HepG2 (cell line): ENCODE measurements at regions not wholly inside any gene's neighbourhood (a gene's known extent, or its start where the extent isn't known, plus 50 kb on each side); places are given as distances from the start of the nearest gene placed in this dataset.

ENCODE experiments used
- ATAC-seq: fragments of 200-7000 bp; cut with Tn5 transposase; 3 replicates; pipeline ENCODE4 v1.9.1; 2020; ENCODE audit warnings: mild to moderate bottlenecking, moderate library complexity
- BruUV-seq: library from RNA; stranded (reverse); fragments of 400-500 nt; replicated peaks from 2 replicates; lab custom pipeline; 2021; lab: Mats Ljungman, UMichigan
- CTCF ChIA-PET: fragments of 300-600 bp; formaldehyde crosslinking; extraction: SDS; loops from one replicate; lab custom pipeline; 2021; ENCODE audit warnings: low total read pairs, inconsistent platforms, low intra/inter-chr PET ratio; lab: Yijun Ruan, JAX
- POLR2A ChIA-PET: fragments of 350-600 bp; sonication (Branson Sonifier 250); formaldehyde crosslinking; loops from one replicate; lab custom pipeline; 2020; ENCODE audit warnings: antibody characterized with exemption, inconsistent platforms; lab: Yijun Ruan, JAX
- DNase-seq: peaks from one replicate; pipeline ENCODE4 v3.0.0-alpha.2; 2015; ENCODE audit warnings: low spot score
- FAIRE-seq: peaks from 3 replicates; lab custom pipeline; 2011; peaks lifted over from hg19 to GRCh38; lab: Jason Lieb, UNC
- H2AFZ ChIP-seq: one replicate; pipeline ENCODE4 v1.6.1; 2011; ENCODE audit warnings: low read length, inconsistent platforms
- H3K27ac ChIP-seq: fragments of 300-600 bp; 3 replicates; pipeline ENCODE4 v1.8.0; 2011; ENCODE audit warnings: mixed run types, mild to moderate bottlenecking, mixed read lengths, low read length, inconsistent platforms; ENCODE audit not compliant: insufficient read depth; ENCODE audit errors: extremely low read length
- H3K27me3 ChIP-seq, 2 experiments: fragments of 200-600 bp in 1 of 2; 2 replicates in 1 of 2; 3 replicates in 1 of 2; pipeline versions ENCODE4 v1.6.0 to v1.8.0; 2011; ENCODE audit warnings: low read length in 2 of 2, mild to moderate bottlenecking in 2 of 2, moderate library complexity in 2 of 2, inconsistent platforms in 1 of 2; ENCODE audit not compliant: insufficient read depth in 2 of 2, control insufficient read depth in 1 of 2
- H3K36me3 ChIP-seq, 2 experiments: fragments of 200-600 bp in 1 of 2; replicated peaks in 1 of 2; 2 replicates in 1 of 2; 3 replicates in 1 of 2; pipeline versions ENCODE4 v1.5.1 to v1.8.0; 2011; ENCODE audit warnings: low read length in 2 of 2, inconsistent platforms in 1 of 2; ENCODE audit not compliant: insufficient read depth in 2 of 2, control insufficient read depth in 1 of 2
- H3K4me1 ChIP-seq: 2 replicates; pipeline ENCODE4 v1.5.1; 2012; ENCODE audit warnings: low read length, inconsistent platforms; ENCODE audit not compliant: insufficient read depth
- H3K4me2 ChIP-seq: 2 replicates; pipeline ENCODE4 v1.6.0; 2011; ENCODE audit warnings: low read depth, low read length, inconsistent platforms
- H3K4me3 ChIP-seq, 3 experiments: fragments of 200-600 bp in 1 of 3; sonication (generic), shearing (Covaris generic) in 1 of 3; replicated peaks in 1 of 3; 2 replicates each; pipeline ENCODE4 v1.5.1; 2011 to 2016; ENCODE audit warnings: low read length in 3 of 3, inconsistent platforms in 2 of 3, low read depth in 2 of 3, mild to moderate bottlenecking in 2 of 3, control low read depth in 1 of 3, mixed read lengths in 1 of 3; ENCODE audit not compliant: insufficient read depth in 1 of 3
- H3K79me2 ChIP-seq: one replicate; pipeline ENCODE4 v1.6.1; 2011; ENCODE audit warnings: low read length, inconsistent platforms; ENCODE audit not compliant: insufficient read depth
- H3K9ac ChIP-seq: 2 replicates; pipeline ENCODE4 v1.6.0; 2011; ENCODE audit warnings: mild to moderate bottlenecking, low read depth, low read length, inconsistent platforms; ENCODE audit not compliant: insufficient read depth
- H3K9me3 ChIP-seq: 2 replicates; pipeline ENCODE4 v1.5.1; 2012; ENCODE audit warnings: mild to moderate bottlenecking, low read length
- H4K20me1 ChIP-seq: 2 replicates; pipeline ENCODE4 v1.6.0; 2011; ENCODE audit warnings: inconsistent platforms, mild to moderate bottlenecking, low read length, moderate library complexity; ENCODE audit not compliant: insufficient read depth
- DMAP1 ChIP-seq: IDR thresholded peaks from 2 replicates; pipeline ENCODE4 v1.6.1; 2016
- E2F5 ChIP-seq: sonication (generic); formaldehyde crosslinking; conservative IDR thresholded peaks from 2 replicates; pipeline ENCODE4 v1.4.0; 2020; ENCODE audit warnings: missing genetic modification reagents
- ELF1 ChIP-seq: sonication (generic); formaldehyde crosslinking; IDR thresholded peaks from 2 replicates; pipeline ENCODE4 v1.4.0; 2020; ENCODE audit warnings: missing genetic modification reagents
- ESRRA ChIP-seq: sonication (generic); formaldehyde crosslinking; IDR thresholded peaks from 2 replicates; pipeline ENCODE4 v1.5.1; 2020; ENCODE audit warnings: mild to moderate bottlenecking, low read depth, missing genetic modification reagents
- RFX3 ChIP-seq: IDR thresholded peaks from 2 replicates; pipeline ENCODE4 v1.6.1; 2016; ENCODE audit warnings: missing biosample characterization, missing genetic modification reagents
- SMYD3 ChIP-seq: sonication (generic); formaldehyde crosslinking; IDR thresholded peaks from 2 replicates; pipeline ENCODE4 v1.8.1; 2023; ENCODE audit warnings: mild to moderate bottlenecking, missing genetic modification reagents
- SRSF9 ChIP-seq: fragments of 200-400 bp; formaldehyde crosslinking; IDR thresholded peaks from 2 replicates; pipeline ENCODE4 v1.6.1; 2018; ENCODE audit warnings: borderline replicate concordance, mild to moderate bottlenecking, low read depth, low read length; ENCODE audit not compliant: insufficient read depth, poor library complexity, severe bottlenecking
- TAF1 ChIP-seq: sonication (generic); formaldehyde crosslinking; IDR thresholded peaks from 2 replicates; pipeline ENCODE4 v1.4.0; 2020; ENCODE audit warnings: missing genetic modification reagents
- TEAD2 ChIP-seq: sonication (generic); formaldehyde crosslinking; IDR thresholded peaks from 2 replicates; pipeline ENCODE4 v1.9.0; 2021; ENCODE audit warnings: missing genetic modification reagents
- ZFP90 ChIP-seq: sonication (generic); formaldehyde crosslinking; IDR thresholded peaks from 2 replicates; pipeline ENCODE4 v1.8.0; 2022; ENCODE audit warnings: missing genetic modification reagents, mild to moderate bottlenecking, inconsistent platforms, borderline replicate concordance
- ZNF460 ChIP-seq: sonication (generic); formaldehyde crosslinking; IDR thresholded peaks from 2 replicates; pipeline ENCODE4 v1.5.1; 2020; ENCODE audit warnings: missing genetic modification reagents, mild to moderate bottlenecking, borderline replicate concordance
- ZNF777 ChIP-seq: sonication (generic); formaldehyde crosslinking; IDR thresholded peaks from 2 replicates; pipeline ENCODE4 v1.4.0; 2020; ENCODE audit warnings: missing genetic modification reagents
- ZSCAN29 ChIP-seq: sonication (generic); formaldehyde crosslinking; conservative IDR thresholded peaks from 2 replicates; pipeline ENCODE4 v1.4.0; 2020; ENCODE audit warnings: mild to moderate bottlenecking, missing genetic modification reagents
- WGBS: methylation state at CpG from one replicate; pipeline ENCODE4 v1.1.6; 2017; ENCODE audit warnings: low lambda C conversion rate; 5-methylcytosine and 5-hydroxymethylcytosine counted together
- in situ Hi-C: cut with HindIII; loops from 2 replicates; pipeline ENCODE4 v1.10.0; 2017; ENCODE audit warnings: low pct_unique_long_range_greater_than_20kb; ENCODE audit not compliant: extremely low pct_ligation_motif_present
- intact Hi-C: fragments of 100-400 bp; cut with micrococcal nuclease; formaldehyde crosslinking; loops from one replicate; pipeline ENCODE4 v1.10.0; 2022; ENCODE audit not compliant: unreplicated experiment
- TF ChIP-seq, protein P1 (sequence below): IDR thresholded peaks from 2 replicates; pipeline ENCODE4 v1.6.1; 2016; ENCODE audit warnings: mild to moderate bottlenecking
- TF ChIP-seq, protein P2 (sequence below): sonication (generic); formaldehyde crosslinking; IDR thresholded peaks from 2 replicates; pipeline ENCODE4 v1.4.0; 2020; ENCODE audit warnings: missing genetic modification reagents
- TF ChIP-seq, protein P3 (sequence below): sonication (generic); formaldehyde crosslinking; IDR thresholded peaks from 2 replicates; pipeline ENCODE4 v1.5.0; 2020; ENCODE audit warnings: mild to moderate bottlenecking, missing genetic modification reagents, moderate library complexity

DNA sequence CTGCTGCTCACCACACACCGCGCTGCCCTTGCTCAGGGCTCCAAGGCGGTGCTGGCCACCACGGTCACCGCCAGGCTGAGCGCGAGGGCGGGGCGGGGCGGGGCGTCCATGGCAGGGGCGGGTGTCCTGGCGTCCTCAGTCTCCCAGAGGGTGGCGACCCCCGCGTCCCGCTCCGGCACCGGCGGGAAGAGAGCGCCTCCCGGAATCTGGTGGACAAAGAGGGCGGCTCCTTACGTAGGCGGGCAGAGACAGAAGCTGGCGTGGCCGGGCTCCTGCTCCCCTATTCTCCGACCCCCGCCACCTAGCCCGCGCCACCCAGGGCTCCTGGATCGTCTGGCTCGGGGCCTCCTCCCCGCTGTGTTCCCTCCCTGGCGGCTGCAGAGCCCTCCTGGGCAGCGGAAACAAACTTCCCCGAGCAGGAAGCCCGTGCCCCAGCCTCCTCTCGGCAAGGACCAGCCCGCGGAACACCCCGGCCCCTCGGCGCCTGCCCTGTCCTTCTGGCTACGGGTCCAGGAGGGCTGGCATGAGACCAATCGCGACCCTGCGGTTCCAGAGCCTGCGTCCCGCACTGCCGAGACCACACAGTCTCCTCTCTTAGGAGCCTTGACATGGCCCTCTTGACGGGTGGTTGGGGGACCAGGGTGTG lies 133.8 kb upstream of the ZNF92 start:
- H3K4me1 ChIP-seq = peaks cover 29% of the 10 kb centered on the region
- peak; percentile 15 for DNase-seq
- H3K9ac ChIP-seq = peak overlapping the region; percentile 59; the same call in 1 of the 2 replicates
- intact Hi-C loops = no loop called here
- peak overlapping the region; percentile 96 for H3K4me2 ChIP-seq
- H4K20me1 ChIP-seq = no peaks in the 10 kb centered on the region
- peak; percentile 90 for ATAC-seq
- H3K27ac ChIP-seq = no peak overlapping the region
- H2AFZ ChIP-seq = peak overlapping the region; percentile 54
- FAIRE-seq = no peak
- BruUV-seq = no TSS peak
- H3K4me3 ChIP-seq = peak overlapping the region; percentile 67 to 82 (median 74)
- H3K9me3 ChIP-seq = no peaks in the 10 kb centered on the region
- no peaks in the 10 kb centered on the region for H3K79me2 ChIP-seq
- H3K36me3 ChIP-seq = no peaks in the 10 kb centered on the region
- ChIA-PET CTCF (no interaction called here), POLR2A (no interaction called here)
- whole genome bisulfite sequencing = 0% methylated on average over 7 of the region's 52 CpGs
- in situ Hi-C loops = no loop called here
- peaks cover 0 to 9% of the 10 kb centered on the region in 2 experiments; a peak in 2 of 5 replicates for H3K27me3 ChIP-seq
- no peak for TF ChIP-seq SMYD3 (CRISPR knock-in tag)
- TF ChIP-seq SRSF9 = no peak
- TF ChIP-seq, protein P1, sequence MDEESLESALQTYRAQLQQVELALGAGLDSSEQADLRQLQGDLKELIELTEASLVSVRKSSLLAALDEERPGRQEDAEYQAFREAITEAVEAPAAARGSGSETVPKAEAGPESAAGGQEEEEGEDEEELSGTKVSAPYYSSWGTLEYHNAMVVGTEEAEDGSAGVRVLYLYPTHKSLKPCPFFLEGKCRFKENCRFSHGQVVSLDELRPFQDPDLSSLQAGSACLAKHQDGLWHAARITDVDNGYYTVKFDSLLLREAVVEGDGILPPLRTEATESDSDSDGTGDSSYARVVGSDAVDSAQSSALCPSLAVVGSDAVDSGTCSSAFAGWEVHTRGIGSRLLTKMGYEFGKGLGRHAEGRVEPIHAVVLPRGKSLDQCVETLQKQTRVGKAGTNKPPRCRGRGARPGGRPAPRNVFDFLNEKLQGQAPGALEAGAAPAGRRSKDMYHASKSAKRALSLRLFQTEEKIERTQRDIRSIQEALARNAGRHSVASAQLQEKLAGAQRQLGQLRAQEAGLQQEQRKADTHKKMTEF (CRISPR knock-in tag) = 0 out of 2 replicates have a peak, but pooled peaks have one; percentile 31
- no peak for TF ChIP-seq TEAD2 (CRISPR knock-in tag)
- TF ChIP-seq ELF1 (CRISPR knock-in tag) = no peak
- no peak for TF ChIP-seq ESRRA
- TF ChIP-seq DMAP1 = no peak
- no peak for TF ChIP-seq E2F5 (CRISPR knock-in tag)
- 0 out of 2 replicates have a peak, but pooled peaks have one; percentile 30 for TF ChIP-seq ZNF777 (CRISPR knock-in tag)
- 0 out of 2 replicates have a peak, but pooled peaks have one; percentile 47 for TF ChIP-seq TAF1 (CRISPR knock-in tag)
- no peak for TF ChIP-seq RFX3 (CRISPR knock-in tag)
- 0 out of 2 replicates have a peak, but pooled peaks have one; percentile 39 for TF ChIP-seq ZSCAN29 (CRISPR knock-in tag)
- no peak for TF ChIP-seq ZNF460 (CRISPR knock-in tag)
- TF ChIP-seq, protein P2, sequence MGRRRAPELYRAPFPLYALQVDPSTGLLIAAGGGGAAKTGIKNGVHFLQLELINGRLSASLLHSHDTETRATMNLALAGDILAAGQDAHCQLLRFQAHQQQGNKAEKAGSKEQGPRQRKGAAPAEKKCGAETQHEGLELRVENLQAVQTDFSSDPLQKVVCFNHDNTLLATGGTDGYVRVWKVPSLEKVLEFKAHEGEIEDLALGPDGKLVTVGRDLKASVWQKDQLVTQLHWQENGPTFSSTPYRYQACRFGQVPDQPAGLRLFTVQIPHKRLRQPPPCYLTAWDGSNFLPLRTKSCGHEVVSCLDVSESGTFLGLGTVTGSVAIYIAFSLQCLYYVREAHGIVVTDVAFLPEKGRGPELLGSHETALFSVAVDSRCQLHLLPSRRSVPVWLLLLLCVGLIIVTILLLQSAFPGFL (CRISPR knock-in tag) = no peak
- TF ChIP-seq, protein P3, sequence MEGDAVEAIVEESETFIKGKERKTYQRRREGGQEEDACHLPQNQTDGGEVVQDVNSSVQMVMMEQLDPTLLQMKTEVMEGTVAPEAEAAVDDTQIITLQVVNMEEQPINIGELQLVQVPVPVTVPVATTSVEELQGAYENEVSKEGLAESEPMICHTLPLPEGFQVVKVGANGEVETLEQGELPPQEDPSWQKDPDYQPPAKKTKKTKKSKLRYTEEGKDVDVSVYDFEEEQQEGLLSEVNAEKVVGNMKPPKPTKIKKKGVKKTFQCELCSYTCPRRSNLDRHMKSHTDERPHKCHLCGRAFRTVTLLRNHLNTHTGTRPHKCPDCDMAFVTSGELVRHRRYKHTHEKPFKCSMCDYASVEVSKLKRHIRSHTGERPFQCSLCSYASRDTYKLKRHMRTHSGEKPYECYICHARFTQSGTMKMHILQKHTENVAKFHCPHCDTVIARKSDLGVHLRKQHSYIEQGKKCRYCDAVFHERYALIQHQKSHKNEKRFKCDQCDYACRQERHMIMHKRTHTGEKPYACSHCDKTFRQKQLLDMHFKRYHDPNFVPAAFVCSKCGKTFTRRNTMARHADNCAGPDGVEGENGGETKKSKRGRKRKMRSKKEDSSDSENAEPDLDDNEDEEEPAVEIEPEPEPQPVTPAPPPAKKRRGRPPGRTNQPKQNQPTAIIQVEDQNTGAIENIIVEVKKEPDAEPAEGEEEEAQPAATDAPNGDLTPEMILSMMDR (CRISPR knock-in tag) = peak; percentile 44
- TF ChIP-seq ZFP90 = no peak
